ENCODE measurements at regions not wholly inside any gene's neighbourhood (a gene's known extent, or its start where the extent isn't known, plus 50 kb on each side); places are given as distances from the start of the nearest gene placed in this dataset.

DNA sequence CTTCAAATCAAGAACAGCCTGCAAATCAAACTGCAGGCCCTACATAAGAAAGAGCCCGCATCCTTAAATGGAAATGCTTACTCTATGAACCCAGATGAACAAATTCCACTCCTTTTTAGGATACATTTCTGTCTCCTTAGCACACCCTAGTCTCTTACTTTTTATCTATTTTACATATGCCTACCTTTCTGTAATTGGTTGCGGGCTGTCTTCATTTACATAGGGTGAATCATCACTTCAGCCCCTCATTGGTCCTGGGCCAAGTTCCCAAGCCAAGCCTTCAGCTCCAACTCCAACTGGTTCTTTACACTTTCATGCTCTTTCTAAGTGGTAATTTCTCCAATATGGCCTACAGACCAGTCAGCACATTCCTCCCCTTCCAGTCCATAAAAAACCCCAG, 219.3 kb downstream of the TRAM1L1 start:
- 81% methylated on average over 2 of the region's 2 CpGs for WGBS
- intact Hi-C loops (cut with DNase I), result no loop called here
- H3K27ac ChIP-seq, result no peak overlapping the region
- H3K4me1 ChIP-seq (replicated peaks), result no peaks in the 10 kb centered on the region
- no peaks in the 10 kb centered on the region for H3K27me3 ChIP-seq (replicated peaks; ENCODE audit: insufficient read depth)
- DNase-seq (ENCODE audit: low spot score), result no peak
- no peaks in the 10 kb centered on the region for H3K9me3 ChIP-seq
- TF ChIP-seq, protein P1, sequence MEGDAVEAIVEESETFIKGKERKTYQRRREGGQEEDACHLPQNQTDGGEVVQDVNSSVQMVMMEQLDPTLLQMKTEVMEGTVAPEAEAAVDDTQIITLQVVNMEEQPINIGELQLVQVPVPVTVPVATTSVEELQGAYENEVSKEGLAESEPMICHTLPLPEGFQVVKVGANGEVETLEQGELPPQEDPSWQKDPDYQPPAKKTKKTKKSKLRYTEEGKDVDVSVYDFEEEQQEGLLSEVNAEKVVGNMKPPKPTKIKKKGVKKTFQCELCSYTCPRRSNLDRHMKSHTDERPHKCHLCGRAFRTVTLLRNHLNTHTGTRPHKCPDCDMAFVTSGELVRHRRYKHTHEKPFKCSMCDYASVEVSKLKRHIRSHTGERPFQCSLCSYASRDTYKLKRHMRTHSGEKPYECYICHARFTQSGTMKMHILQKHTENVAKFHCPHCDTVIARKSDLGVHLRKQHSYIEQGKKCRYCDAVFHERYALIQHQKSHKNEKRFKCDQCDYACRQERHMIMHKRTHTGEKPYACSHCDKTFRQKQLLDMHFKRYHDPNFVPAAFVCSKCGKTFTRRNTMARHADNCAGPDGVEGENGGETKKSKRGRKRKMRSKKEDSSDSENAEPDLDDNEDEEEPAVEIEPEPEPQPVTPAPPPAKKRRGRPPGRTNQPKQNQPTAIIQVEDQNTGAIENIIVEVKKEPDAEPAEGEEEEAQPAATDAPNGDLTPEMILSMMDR (IDR thresholded peaks at IDR 0.05), result no peak
- TF ChIP-seq POLR2AphosphoS5 (IDR thresholded peaks at IDR 0.05), result no peak
- no peak for TF ChIP-seq POLR2A (IDR thresholded peaks at IDR 0.05)
- no peaks in the 10 kb centered on the region for H3K36me3 ChIP-seq
- no peak overlapping the region for H3K4me3 ChIP-seq

DNA sequence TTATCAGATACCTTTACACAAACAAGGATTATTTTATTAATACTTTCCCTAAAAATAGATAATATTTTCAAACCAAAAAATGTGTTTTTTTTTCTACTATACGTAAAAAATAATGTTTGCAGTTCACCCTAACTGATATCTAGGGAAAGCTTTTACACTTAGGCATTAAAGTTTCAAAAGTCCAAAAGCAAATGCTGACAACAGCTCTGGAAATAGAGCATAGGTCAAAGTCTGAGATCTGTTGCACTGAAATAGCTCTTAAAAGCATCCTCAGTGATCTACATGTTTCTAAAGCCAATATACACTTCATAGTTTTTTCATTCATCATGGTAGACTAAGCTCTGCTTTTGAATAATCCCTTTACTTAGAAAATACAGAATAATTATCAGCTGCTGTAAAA, 222.8 kb downstream of the TRAM1L1 start:
- Histone ChIP-seq H3K4me3 (no peak overlapping the region), H3K9me3 (no peaks in the 10 kb centered on the region), H3K36me3 (no peaks in the 10 kb centered on the region), H3K4me1 (replicated peaks) (no peaks in the 10 kb centered on the region), H3K27ac (no peak overlapping the region), H3K27me3 (replicated peaks; ENCODE audit: insufficient read depth) (no peaks in the 10 kb centered on the region)
- TF ChIP-seq POLR2AphosphoS5 (IDR thresholded peaks at IDR 0.05), result no peak
- TF ChIP-seq POLR2A (IDR thresholded peaks at IDR 0.05), result no peak
- TF ChIP-seq, protein P1 (IDR thresholded peaks at IDR 0.05), result no peak
- intact Hi-C loops (cut with DNase I), result no loop called here
- 88% methylated on average over 1 of the region's 1 CpG for WGBS
- no peak for DNase-seq (ENCODE audit: low spot score)

DNA sequence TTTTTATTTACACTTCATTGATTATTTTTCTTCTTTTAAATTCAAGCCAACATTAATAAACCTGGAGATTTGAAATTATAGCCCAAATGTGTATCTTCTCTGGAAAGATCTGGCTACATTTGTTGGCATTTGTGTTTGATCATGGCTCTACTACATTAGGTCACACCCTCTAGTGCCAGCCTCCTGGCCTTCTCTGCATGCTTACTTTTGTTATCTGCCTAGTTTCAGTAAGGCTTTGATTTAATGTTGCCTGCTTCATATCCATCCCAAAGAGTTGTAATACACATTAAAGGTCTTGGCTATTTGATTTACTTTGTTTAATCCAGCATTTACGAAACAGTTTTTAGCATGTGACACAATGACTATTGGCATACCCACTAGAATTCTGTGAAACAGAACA, 224.5 kb downstream of the TRAM1L1 start:
- intact Hi-C loops (cut with DNase I), result no loop called here
- Histone ChIP-seq H3K4me3 (no peak overlapping the region), H3K4me1 (replicated peaks) (no peaks in the 10 kb centered on the region), H3K27ac (no peak overlapping the region), H3K36me3 (no peaks in the 10 kb centered on the region), H3K27me3 (replicated peaks; ENCODE audit: insufficient read depth) (no peaks in the 10 kb centered on the region), H3K9me3 (no peaks in the 10 kb centered on the region)
- DNase-seq (ENCODE audit: low spot score), result no peak
- WGBS, result 97% methylated on average over 1 of the region's 1 CpG
- TF ChIP-seq POLR2AphosphoS5 (IDR thresholded peaks at IDR 0.05), result no peak
- TF ChIP-seq, protein P1 (IDR thresholded peaks at IDR 0.05), result no peak
- TF ChIP-seq POLR2A (IDR thresholded peaks at IDR 0.05), result no peak

DNA sequence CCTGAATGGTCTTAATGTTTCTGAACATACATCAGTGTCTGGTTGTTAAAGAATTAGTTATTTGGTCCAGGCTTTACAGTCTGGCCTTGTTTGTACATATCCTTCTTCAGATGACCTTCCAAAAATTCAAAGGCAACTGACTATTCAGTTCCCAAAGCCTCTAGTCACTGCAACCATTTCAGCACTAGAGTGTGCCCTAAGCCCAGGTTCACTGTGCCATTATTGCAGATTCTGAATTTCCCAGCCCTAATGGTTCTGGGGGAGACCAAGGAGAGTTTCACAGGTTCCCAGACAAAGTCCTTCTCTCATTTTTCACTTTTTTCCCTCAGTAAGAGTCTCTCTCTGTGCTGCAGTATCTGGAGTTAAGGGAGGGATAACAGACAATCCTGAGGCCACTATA, 235.8 kb downstream of the TRAM1L1 start:
- no peak for DNase-seq (ENCODE audit: low spot score)
- Histone ChIP-seq H3K36me3 (no peaks in the 10 kb centered on the region), H3K9me3 (no peaks in the 10 kb centered on the region), H3K27ac (no peak overlapping the region), H3K27me3 (replicated peaks; ENCODE audit: insufficient read depth) (no peaks in the 10 kb centered on the region), H3K4me3 (no peak overlapping the region), H3K4me1 (replicated peaks) (no peaks in the 10 kb centered on the region)
- intact Hi-C loops (cut with DNase I), result no loop called here
- TF ChIP-seq POLR2A (IDR thresholded peaks at IDR 0.05) (no peak), POLR2AphosphoS5 (IDR thresholded peaks at IDR 0.05) (no peak)
- TF ChIP-seq, protein P1 (IDR thresholded peaks at IDR 0.05), result no peak

DNA sequence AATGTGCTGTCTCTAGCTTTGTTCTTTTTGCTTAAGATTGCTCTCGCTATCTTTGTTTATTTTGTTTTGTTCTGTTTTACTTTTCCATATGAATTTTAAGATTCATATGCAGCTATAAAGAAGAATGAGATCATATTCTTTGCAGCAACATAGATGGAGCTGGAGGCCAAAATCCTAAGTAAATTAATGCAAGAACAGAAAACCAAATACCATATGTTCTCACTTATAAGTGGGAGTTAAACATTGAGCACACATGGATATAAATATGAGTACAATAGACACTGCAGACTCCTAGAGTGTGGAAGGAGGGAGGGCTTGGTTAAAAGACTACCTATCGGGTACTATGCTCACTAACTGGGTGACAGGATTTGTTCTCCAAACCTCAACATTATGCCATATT, 237.8 kb downstream of the TRAM1L1 start:
- intact Hi-C loops (cut with DNase I), result no loop called here
- no peaks in the 10 kb centered on the region for H3K4me1 ChIP-seq (replicated peaks)
- DNase-seq (ENCODE audit: low spot score), result no peak
- H3K9me3 ChIP-seq, result no peaks in the 10 kb centered on the region
- no peak for TF ChIP-seq POLR2AphosphoS5 (IDR thresholded peaks at IDR 0.05)
- TF ChIP-seq, protein P1 (IDR thresholded peaks at IDR 0.05), result no peak
- no peak for TF ChIP-seq POLR2A (IDR thresholded peaks at IDR 0.05)
- H3K27me3 ChIP-seq (replicated peaks; ENCODE audit: insufficient read depth), result no peaks in the 10 kb centered on the region
- H3K4me3 ChIP-seq, result no peak overlapping the region
- 78% methylated on average over 2 of the region's 2 CpGs for WGBS
- no peaks in the 10 kb centered on the region for H3K36me3 ChIP-seq
- no peak overlapping the region for H3K27ac ChIP-seq
